ACHN (cell line): ENCODE measurements at regions not wholly inside any gene's neighbourhood (a gene's known extent, or its start where the extent isn't known, plus 50 kb on each side); places are given as distances from the start of the nearest gene placed in this dataset.
A peak's percentile ranks its signal among the peaks of the same experiment; 100 is the strongest.

Source experiments
- DNase-seq: peaks from one replicate; pipeline ENCODE4 v3.0.0-alpha.2; 2015
- in situ Hi-C: cut with HindIII; loops from 2 replicates; pipeline ENCODE4 v1.10.0; 2017; ENCODE audit warnings: low sequenced_read_pairs, low pct_ligation_motif_present, low pct_unique_long_range_greater_than_20kb

DNA sequence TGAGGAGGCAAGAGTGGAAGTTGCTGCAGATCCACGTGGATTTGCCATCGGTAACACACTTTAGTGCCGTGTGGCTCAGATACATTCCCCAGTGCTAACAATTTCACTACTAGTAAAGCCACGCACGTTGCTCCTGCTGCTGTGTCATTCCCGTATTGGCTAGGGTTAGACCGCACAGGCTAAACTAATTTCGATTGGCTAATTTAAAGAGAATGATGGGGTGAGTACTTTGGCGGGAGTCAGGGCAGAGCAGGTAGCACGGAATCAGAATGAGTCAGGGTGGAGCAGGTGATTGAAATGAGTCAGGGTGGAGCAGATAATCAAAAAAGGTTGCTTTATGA, 1337.5 kb downstream of the FSTL5 start:
- in situ Hi-C loops: no loop called here

DNA sequence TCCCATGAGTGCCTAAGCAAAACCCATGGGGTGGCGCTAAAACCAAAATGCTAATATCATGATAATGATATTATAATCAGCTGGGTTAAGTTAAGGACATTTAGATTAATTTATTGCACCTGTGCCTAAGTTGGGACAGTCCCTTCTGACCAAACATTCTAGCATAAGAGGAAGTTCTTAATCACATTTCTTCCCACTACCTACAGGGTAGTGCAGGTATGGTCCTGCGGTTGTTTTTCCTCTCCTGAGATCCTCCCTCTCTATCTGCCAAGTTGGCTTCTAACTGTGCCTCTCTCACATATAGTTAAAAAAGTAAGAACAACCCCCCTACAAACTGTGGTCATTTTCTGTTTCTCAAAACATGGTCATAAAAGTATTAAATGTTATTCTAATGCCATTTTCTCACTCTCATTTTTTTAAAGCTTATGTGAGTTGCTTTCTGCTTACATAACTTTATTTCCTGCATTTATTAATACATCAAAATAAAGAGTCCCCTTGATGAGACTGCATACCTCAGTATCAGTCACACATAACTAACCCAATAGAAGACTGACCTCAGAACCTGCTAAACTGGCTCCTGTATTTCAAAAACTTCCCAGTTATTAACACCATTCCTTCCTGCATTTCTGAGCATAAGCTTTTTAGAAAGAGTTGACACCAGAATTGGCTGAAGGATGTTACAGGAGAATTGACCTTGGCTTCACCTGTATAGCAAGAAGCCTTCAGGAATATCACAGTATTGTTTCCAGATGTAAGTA, 1332.5 kb downstream of the FSTL5 start:
- in situ Hi-C loops: no loop called here
- DNase-seq: no peak

More for the DNA sequence above, 1337.5 kb downstream of the FSTL5 start:
- DNase-seq: no peak

DNA sequence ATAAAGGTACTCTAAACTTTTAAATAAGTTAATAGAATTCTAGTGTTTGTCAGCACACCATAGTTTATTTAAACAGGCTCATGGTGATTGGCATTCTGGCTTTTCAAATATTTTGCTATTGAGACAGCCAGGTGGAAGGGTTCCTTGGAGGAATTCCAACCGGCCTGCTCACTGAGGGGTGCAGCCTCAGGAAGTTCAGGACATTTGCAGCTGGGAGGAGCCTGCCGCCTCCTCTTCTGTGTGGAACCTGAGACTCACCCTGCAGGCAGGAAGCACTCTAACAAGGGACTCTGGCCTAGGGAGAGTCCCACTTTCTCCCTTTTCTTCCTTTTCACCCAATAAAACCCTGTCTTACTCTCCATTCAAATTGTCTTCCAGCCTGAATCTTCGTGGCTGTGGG, 1328.0 kb downstream of the FSTL5 start:
- DNase-seq: no peak

DNA sequence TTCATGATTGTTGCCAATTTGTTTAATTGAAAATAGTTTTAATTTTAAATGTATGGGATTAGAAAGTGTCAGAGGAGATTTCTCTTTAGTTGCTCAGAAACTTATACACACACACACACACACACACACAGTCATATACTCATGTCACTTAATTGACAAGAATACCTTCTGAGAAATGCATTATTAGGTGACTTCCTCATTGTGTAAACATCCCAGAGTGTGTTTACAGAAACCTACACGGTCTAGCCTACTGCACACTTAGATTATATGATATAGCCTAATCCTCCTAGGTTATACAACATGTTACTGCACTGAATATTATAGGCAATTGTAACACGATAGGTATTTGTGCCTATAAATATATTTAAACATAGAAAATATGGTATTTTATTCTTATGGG, 1327.4 kb downstream of the FSTL5 start:
- in situ Hi-C loops: no loop called here
- no peak for DNase-seq

More for the DNA sequence above, 1328.0 kb downstream of the FSTL5 start:
- in situ Hi-C loops: no loop called here

DNA sequence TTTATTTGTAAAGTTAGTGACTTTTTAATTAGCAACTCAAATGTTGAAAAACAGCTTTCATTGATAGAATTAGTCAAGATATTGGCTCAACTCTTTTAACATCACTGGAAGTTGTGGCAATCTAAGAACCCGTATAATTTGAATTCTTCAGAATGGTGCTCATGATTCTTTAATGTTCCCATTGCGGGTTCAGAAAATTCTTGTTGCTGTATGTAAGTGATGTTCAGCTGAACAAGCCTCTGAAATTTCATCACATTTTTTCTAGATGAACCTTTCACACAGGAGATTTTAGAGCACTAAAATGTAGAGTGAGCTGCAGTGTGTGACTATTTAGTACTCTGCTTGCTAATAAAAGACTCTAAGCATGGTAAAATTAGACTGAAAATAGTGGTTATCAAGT, 1317.7 kb downstream of the FSTL5 start:
- in situ Hi-C loops: no loop called here
- DNase-seq: no peak

DNA sequence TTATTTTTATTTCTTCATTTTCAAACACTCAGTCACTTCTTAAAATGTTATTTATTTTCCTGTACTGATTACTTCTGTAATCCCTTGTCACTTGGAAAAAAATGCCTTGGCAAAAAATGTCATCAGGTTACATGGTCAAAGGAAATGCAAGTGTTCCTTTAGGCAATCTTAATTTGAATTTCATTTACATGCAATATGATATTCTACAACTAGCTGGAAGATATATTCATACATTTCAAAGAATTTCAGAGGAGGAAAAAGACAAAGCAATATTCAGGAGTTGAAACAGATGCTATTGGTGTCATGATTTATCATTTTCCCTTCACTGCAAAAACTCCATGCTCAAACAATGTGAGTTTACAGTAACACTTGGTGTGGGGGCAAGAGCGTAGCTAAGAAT, 1316.6 kb downstream of the FSTL5 start:
- no peak for DNase-seq
- in situ Hi-C loops: no loop called here

DNA sequence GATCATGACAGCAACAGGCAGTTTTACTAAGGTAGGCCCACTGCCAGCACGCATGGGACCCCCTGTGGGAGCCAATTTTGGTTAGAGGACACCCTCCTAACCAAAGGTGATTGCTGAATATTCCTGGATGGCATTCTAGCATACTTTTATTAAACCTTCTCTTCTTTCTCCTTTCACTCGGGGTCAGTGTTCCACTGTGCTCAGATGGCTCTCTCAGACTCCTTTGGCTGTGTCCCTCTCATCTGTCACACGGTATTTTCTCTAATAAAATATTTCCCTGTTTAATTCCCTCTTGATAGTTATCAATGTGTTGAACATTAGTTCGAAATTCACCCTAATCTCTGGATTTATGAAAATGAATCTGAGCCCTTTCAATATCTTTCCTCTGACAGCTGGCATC, 1315.3 kb downstream of the FSTL5 start:
- DNase-seq: no peak
- in situ Hi-C loops: no loop called here

DNA sequence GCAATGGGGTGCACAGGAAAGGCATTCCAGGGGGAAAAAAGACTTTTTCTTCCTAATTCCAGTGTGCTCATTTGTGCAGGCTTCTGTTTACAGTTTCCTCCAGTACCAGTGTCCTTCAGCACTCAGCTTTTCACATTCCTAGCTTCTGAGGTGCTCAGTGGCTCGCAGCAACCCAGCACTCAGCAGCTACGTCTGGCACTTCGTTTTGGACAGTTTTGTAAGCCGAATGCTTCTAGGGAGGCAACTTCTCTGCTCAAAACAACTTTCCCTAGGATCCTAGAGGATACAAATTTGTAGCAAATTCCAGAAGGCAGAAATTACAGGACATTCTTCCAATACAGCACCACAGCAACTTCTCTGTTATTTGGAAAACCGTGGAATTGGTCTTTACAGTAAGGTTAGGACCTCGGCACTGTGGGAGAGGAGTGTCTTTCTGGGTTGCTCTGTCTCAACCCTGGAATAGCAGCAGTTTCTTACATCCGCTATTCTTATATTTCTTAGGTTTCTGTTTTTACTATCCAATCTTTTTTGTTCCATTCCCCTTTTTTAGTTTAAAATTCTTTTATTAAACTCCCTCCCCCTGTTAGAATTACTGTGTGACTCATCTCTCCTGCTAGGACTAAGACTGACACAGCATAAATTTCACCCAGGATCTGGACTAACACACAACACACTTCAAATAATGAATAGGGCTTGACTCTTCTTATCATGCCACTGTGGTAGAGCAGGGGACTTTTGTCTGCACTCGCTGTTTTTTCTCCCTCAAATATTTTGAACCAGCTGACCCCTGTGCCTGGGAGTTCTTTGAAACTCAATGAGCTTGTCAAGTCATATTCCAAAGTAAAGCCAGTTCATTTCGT, 1314.7 kb downstream of the FSTL5 start:
- in situ Hi-C loops: no loop called here
- peak; percentile 35 for DNase-seq

DNA sequence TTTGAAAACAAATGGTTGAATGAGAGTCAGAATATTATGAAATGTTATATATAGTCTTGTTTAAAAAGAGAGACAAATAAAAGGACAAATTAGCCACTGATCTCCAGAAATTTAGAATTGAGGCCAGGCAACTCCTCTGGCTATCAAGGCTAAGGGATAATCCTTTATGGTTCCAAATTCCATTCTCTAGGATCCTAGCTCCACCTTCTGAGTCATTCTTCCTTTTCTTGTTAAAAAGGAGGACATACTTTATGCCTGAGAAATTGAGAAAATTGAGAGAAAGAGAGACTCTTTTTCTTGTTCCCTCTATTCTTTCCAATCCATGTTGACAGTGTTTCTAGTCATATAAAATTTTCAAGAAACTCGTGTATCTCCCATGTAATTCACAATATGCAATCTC, 1299.5 kb downstream of the FSTL5 start:
- in situ Hi-C loops: no loop called here
- DNase-seq: no peak

- no peak for DNase-seq
These were observed 1293.9 kb downstream of the FSTL5 start for GRCh38 chr4:160869899-160870298.

DNA sequence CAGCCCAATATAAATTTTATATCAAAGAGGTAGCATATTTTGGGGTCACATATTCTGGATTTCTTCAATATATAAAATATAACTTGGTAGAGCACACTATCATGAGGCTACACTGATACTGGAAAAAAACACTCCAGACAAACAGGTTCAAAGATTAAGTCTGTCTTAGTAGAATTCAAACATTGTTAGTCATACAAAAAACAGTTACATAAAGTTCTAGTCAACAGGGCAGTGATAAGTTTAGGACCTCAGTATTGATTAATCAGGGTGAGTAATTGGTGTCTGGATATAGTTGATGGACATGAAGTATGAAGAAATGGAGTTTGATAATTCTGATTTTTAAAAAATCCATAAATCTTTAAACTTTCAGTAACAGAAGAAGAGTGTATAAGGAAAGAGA, 1291.3 kb downstream of the FSTL5 start:
- in situ Hi-C loops: no loop called here
- DNase-seq: no peak

More at GRCh38 chr4:160869899-160870298, 1293.9 kb downstream of the FSTL5 start:
- in situ Hi-C loops: no loop called here

DNA sequence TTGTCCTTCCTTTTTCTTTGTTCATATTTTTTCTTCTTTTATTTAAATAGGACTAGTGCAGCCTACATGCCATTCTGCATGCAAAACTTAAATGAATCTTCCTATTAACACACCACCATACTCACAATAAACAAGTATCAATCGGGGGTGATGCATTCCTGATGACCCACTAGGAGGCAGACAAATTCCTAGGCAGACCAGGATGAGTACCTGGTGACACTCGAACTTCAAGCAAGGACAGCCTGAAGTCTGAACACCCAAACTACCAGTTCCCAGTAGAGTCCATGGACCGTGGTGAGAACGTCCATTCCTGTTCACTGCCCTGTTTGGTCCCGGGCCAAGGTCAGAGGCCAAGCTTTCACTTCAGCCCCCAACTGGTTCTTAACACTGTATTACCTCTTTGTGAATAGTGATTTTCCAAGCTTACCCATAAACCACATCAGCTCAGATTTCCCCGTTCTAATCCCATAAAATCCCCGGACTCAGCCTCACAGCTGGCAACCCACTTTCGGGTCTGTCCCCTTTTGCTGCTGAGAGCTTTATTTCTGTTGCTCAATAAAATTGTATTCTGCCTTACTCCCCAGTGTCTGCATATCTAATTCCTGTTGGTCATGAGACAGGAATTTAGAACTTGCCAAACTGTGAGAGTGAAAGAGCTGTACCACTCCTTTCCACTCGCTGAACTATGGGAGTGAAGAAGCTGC, 1286.6 kb downstream of the FSTL5 start:
- in situ Hi-C loops: no loop called here
- no peak for DNase-seq

DNA sequence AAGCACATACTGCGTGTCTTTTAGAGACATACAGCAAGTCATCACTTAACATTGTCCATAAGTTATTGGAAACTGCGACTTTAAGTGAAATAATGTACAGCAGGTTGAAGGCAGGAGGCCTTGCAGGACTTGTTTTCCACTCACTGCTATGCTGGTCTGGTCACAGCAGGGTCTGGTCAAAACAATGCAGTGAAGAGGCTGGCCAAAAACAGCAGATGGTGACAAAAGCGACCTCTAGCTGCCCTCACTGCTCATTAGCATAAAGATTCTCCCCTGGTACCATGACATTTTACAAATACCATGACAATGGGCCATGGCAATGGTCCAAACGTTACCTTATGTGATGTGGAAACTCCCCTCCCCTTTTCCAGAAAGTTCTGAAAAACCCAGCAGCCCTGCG, 1283.6 kb downstream of the FSTL5 start:
- in situ Hi-C loops: no loop called here
- no peak for DNase-seq

DNA sequence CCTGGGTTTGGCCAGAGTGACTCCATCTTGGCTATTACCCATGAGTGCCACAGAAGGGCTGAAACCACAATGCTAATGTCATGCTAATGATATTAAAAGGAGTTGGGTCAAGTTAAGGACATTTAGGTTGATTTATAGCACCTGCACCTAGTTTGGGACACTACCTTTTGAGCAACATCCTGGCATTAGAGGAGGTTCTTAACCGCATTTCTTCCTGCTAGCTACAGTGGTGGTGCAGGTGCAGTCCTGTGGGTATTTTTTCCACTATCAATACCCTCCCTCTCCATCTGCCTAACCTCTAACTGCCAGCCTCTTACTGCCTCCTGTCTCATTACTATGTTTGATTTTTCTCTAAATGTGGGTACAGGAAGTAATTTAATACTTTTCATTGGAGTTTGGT, 1276.1 kb downstream of the FSTL5 start:
- in situ Hi-C loops: no loop called here

DNA sequence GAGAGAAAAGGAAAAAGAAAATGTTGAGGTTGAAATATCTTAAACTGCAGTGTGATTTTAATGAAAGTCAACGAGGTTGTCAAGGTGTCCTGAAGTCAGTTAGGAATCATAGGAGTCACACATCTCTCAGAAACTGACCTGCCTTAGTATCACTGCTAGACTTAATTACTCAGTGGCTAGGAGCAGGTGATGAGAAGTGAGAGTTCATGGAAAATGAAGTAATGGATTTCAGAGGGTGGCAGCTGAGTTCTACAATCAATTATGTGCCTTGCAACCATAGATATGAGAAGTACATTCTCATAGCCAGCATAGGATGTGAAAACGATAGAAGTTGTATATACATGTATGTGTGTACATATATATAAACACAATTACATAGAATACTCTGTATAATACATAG, 1269.7 kb downstream of the FSTL5 start:
- DNase-seq: no peak
- in situ Hi-C loops: no loop called here

More for the DNA sequence above, 1276.1 kb downstream of the FSTL5 start:
- no peak for DNase-seq

DNA sequence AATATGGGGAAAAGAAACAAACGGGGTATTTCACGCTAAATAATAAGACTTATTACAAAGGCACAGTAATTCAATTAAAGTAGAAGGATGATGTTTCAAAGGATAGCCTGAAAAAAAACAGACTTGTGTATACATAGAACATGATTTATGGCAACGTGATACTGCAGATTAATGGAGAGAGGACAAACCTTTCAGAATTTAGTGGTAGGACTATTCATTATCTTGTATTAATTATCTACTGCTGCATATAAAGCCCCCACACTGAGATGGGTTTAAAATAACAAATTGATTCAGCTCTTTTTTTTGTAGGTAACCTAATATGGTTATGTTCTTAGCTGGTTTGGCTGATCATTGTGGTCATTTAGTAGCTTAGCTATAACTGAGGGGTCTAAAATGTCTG, 1269.0 kb downstream of the FSTL5 start:
- in situ Hi-C loops: no loop called here
- no peak for DNase-seq

GRCh38 chr4:160927311-160927710, 1236.5 kb downstream of the FSTL5 start:
- DNase-seq: no peak
- in situ Hi-C loops: no loop called here

DNA sequence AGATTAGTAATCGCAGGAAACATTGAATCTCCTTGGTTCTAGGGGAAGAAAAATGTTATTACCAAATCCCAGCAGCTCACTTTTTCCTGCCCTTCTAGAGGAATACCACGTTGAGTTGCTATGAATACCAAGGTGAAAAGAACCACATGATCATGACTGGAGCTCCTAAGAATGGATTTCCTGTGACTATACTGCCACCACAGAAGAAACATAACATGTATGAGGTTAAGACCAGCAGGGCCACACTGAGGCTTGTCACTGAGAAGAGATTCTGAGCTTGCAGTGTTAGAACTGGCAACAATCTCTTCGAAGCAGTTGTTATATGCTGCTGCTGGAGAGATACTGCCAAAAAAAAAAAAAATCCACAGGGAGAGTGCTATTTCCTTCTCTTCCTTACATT, 1235.3 kb downstream of the FSTL5 start:
- in situ Hi-C loops: no loop called here
- no peak for DNase-seq

GRCh38 chr4:160947653-160948052, 1216.1 kb downstream of the FSTL5 start:
- no peak for DNase-seq
- in situ Hi-C loops: no loop called here
